Naive thymus-derived CD8-positive, alpha-beta T cell (primary cell): ENCODE measurements at regions not wholly inside any gene's neighbourhood (a gene's known extent, or its start where the extent isn't known, plus 50 kb on each side); places are given as distances from the start of the nearest gene placed in this dataset.
A peak's percentile ranks its signal among the peaks of the same experiment; 100 is the strongest.

Experiments used
- ATAC-seq, 2 donors: fragments of 150-1000 bp; cut with Tn5 transposase in 1 of 2; sonication (Bioruptor Pico), chemical (Tn5 transposase) in 1 of 2; 1 replicate in 1 of 2; 2 replicates in 1 of 2; pipeline ENCODE4 v1.10.0; 2021; ENCODE audit warnings: mild to moderate bottlenecking in 2 of 2, moderate library complexity in 2 of 2
- POLR2A ChIA-PET: fragments of 350-600 bp; sonication (Branson Sonifier 250); formaldehyde crosslinking; loops from one replicate; lab custom pipeline; 2021; ENCODE audit warnings: antibody characterized with exemption; lab: Charles Lee
- DNase-seq, 10 donors: peaks; one replicate each; pipeline versions ENCODE4 v3.0.0 to v3.0.0-alpha.2; 2020 to 2022
- H3K27ac Mint-ChIP-seq, 10 donors: one replicate each; pipeline ENCODE4 v1.8.0; 2020 to 2022; ENCODE audit warnings: mild to moderate bottlenecking in 10 of 10, mixed read lengths in 10 of 10, moderate library complexity in 4 of 10, inconsistent platforms in 1 of 10
- H3K27me3 Mint-ChIP-seq, 5 donors: one replicate each; pipeline ENCODE4 v1.8.0; 2021 to 2022; ENCODE audit warnings: mixed read lengths in 5 of 5
- H3K36me3 Mint-ChIP-seq, 3 donors: one replicate each; pipeline ENCODE4 v1.8.0; 2020 to 2022; ENCODE audit warnings: mixed read lengths in 3 of 3, mild to moderate bottlenecking in 2 of 3, inconsistent platforms in 1 of 3
- H3K4me1 Mint-ChIP-seq, 4 donors: one replicate each; pipeline ENCODE4 v1.8.0; 2021 to 2022; ENCODE audit warnings: mixed read lengths in 4 of 4
- H3K4me3 Mint-ChIP-seq, 10 donors: one replicate each; pipeline ENCODE4 v1.8.0; 2020 to 2022; ENCODE audit warnings: mild to moderate bottlenecking in 10 of 10, mixed read lengths in 10 of 10, moderate library complexity in 6 of 10, inconsistent platforms in 1 of 10
- H3K9me3 Mint-ChIP-seq, 9 donors: one replicate each; pipeline ENCODE4 v1.8.0; 2020 to 2022; ENCODE audit warnings: mixed read lengths in 9 of 9, mild to moderate bottlenecking in 3 of 9, inconsistent platforms in 1 of 9, moderate library complexity in 1 of 9

DNA sequence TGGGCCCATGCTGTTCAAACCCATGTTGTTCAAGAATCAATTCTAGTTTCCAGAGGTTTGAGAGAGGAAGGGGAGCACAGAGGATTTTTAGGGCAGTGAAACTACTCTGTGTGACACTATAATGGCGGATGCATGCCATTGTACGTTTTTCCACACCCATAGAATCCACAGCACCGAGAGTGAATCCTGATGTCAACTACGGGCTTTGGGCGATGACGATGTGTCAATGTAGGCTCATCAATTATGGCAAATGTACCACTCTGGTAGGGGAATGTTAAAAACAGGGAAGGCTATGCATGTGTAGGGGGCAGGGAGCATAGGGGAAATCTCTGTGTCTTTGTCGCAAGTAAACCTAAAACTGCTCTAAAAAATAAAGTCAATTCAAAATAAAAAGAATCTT lies 70.7 kb upstream of the UBAC2 start:
- no peak overlapping the region for H3K27ac Mint-ChIP-seq
- no peaks in the 10 kb centered on the region for H3K9me3 Mint-ChIP-seq
- POLR2A ChIA-PET = no interaction called here
- no peak for DNase-seq
- peaks cover 0 to 3% (median 0%) of the 10 kb centered on the region in 5 donors for H3K27me3 Mint-ChIP-seq
- ATAC-seq = no peak
- H3K36me3 Mint-ChIP-seq = no peaks in the 10 kb centered on the region
- H3K4me3 Mint-ChIP-seq = no peak overlapping the region
- H3K4me1 Mint-ChIP-seq = peaks cover 0 to 5% (median 2%) of the 10 kb centered on the region in 4 donors

DNA sequence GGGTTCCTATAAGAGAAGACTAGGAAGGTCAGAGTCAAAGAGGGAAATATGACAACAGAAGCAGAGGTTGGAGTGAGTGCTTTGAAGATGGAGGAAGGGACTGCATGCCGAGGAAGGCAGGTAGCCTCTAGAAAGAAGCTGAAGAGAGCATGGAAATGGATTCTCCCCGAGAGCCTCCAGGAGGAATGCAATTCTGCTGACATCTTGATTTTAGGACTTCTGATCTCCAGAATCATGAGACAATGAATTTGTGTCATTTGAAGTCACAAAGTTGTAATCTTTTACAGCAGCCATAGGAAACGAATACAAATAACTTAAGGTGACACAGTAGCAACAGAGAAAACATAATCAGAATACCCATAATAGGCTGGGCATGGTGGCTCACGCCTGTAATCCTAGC lies 69.2 kb upstream of the UBAC2 start:
- no peaks in the 10 kb centered on the region for H3K36me3 Mint-ChIP-seq
- POLR2A ChIA-PET = no interaction called here
- ATAC-seq (no peak), DNase-seq (no peak)
- peaks cover 0 to 3% (median 0%) of the 10 kb centered on the region in 5 donors for H3K27me3 Mint-ChIP-seq
- no peak overlapping the region for H3K4me3 Mint-ChIP-seq
- H3K4me1 Mint-ChIP-seq = peaks cover 0 to 1% (median 0%) of the 10 kb centered on the region in 4 donors
- H3K27ac Mint-ChIP-seq = no peak overlapping the region
- H3K9me3 Mint-ChIP-seq = no peaks in the 10 kb centered on the region

DNA sequence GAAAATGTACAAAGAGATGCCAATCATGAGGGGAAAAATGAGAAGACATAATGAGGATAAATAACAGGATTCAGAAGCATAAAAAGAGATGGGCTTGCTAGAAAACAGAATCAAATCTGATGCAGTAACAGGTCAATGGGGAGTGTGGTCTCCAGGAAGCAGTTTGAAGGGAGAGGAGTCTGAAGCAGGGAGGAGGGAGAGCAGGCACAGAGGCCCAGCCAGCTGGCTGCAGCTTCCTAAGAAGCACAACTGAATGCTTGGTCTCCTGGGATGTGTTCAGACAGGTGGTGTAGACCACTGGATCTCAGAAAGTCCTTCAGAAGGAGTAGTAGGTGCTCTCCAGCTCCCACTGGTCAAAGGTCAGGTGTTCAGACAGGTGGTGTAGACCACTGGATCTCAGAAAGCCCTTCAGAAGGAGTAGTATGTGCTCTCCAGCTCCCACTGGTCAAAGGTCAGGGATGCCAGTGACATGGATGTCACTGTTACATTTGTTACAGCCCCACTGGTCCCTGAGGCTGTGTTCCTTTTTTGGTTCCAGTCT lies 68.3 kb upstream of the UBAC2 start:
- peaks cover 0 to 1% (median 0%) of the 10 kb centered on the region in 4 donors for H3K4me1 Mint-ChIP-seq
- H3K36me3 Mint-ChIP-seq = no peaks in the 10 kb centered on the region
- H3K27me3 Mint-ChIP-seq = peaks cover 0 to 3% (median 0%) of the 10 kb centered on the region in 5 donors
- no peak for DNase-seq
- H3K9me3 Mint-ChIP-seq = no peaks in the 10 kb centered on the region
- H3K27ac Mint-ChIP-seq = no peak overlapping the region
- POLR2A ChIA-PET = no interaction called here
- no peak overlapping the region for H3K4me3 Mint-ChIP-seq
- ATAC-seq = no peak

DNA sequence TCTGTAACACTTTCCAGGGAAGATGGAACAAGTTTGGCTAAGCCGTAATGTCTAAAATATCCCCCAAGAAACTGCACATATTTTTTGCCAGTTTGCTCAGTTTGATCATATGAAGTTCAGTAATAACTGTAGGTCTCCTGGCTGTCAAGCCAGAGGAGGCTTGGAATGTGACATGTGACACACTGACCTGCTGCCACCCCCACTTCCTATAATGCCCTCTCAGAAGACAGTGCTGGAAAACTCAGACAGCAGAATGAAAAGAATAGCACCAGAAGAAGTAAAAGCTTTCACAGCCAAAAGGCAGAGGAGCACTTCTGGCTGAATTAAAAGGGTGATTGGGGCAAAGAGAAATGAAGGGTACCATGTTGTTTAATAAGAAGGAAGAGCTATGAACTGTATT lies 67.4 kb upstream of the UBAC2 start:
- Mint-ChIP-seq H3K36me3 (no peaks in the 10 kb centered on the region), H3K4me3 (no peak overlapping the region), H3K27ac (no peak overlapping the region), H3K4me1 (peaks cover 0 to 1% (median 0%) of the 10 kb centered on the region in 4 donors), H3K9me3 (no peaks in the 10 kb centered on the region), H3K27me3 (peaks cover 0 to 3% (median 0%) of the 10 kb centered on the region in 5 donors)
- POLR2A ChIA-PET = no interaction called here
- no peak for ATAC-seq
- no peak for DNase-seq

DNA sequence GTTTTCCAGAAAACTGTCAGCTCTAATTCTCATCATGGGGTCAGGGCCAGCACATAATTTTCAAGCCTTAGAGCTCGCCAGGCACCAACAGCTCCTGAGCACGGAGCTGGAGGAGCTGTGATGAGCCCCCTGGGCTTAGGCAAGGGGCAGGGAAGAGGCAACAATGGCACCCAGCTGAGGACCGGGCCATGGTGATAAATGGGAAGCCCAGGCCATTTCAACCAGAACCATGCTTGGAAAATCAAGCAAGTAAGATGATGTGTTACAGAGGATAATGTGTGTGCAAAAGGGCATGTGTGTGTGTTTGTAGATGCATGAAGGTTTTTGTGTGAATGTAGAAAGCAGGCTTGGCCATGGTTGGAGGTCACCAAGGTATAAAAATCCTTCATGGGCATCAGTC lies 66.8 kb upstream of the UBAC2 start:
- Mint-ChIP-seq H3K36me3 (no peaks in the 10 kb centered on the region), H3K4me1 (peaks cover 0 to 1% (median 0%) of the 10 kb centered on the region in 4 donors), H3K9me3 (no peaks in the 10 kb centered on the region), H3K27ac (peak overlapping the region in 1 of 10 donors; percentile 51), H3K27me3 (peaks cover 0 to 3% (median 0%) of the 10 kb centered on the region in 5 donors), H3K4me3 (no peak overlapping the region)
- ATAC-seq = no peak
- POLR2A ChIA-PET = no interaction called here
- no peak for DNase-seq

DNA sequence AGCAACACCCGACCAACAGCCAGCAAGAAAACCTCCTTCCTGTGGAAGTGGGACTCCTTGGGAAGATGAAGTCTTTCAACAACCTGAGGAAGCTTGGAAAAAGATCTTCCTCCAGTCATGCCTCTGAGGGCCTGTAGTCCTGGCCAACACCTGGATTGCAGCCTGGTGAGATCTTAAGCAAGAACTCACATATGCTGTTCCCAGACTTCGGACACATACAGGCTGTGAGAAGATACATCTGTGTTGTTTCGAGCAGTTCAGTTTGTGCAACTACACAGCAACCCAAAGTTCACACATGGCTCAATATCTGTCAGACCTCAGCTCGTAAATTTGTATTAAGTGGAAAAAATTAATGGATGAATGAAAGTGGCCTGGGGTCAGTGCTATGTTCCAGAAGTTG lies 65.1 kb upstream of the UBAC2 start:
- Mint-ChIP-seq H3K27me3 (peaks cover 0 to 8% (median 0%) of the 10 kb centered on the region in 5 donors), H3K9me3 (no peaks in the 10 kb centered on the region), H3K4me1 (peaks cover 0 to 1% (median 0%) of the 10 kb centered on the region in 4 donors), H3K27ac (no peak overlapping the region), H3K4me3 (no peak overlapping the region), H3K36me3 (no peaks in the 10 kb centered on the region)
- POLR2A ChIA-PET = no interaction called here
- DNase-seq = no peak
- no peak for ATAC-seq

DNA sequence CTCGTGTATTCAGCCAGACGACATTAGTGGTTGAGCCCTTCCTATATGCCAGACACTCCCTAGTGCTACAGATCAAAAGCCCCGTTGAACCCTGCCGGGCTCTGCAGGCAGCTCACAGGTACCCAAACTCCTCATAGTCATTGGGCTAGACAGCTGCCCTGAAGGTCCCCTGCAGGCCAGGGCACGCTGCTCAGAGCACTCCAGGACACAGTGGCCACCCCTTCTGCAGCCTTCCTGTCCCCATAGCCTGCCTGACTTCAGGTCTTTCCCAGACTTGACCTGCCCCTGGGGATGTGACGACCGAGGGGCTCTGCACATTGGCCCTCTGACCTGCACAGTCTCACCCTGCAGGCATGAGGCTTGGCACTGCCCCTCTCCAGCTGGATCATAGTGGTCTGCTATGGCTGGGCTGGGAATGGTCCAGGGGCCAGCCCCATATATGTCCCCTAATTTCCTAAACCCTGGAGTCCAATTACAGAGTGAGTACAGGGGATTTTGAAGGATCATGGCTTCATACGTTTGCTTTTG lies 64.2 kb upstream of the UBAC2 start:
- peaks cover 0 to 1% (median 0%) of the 10 kb centered on the region in 4 donors for H3K4me1 Mint-ChIP-seq

DNA sequence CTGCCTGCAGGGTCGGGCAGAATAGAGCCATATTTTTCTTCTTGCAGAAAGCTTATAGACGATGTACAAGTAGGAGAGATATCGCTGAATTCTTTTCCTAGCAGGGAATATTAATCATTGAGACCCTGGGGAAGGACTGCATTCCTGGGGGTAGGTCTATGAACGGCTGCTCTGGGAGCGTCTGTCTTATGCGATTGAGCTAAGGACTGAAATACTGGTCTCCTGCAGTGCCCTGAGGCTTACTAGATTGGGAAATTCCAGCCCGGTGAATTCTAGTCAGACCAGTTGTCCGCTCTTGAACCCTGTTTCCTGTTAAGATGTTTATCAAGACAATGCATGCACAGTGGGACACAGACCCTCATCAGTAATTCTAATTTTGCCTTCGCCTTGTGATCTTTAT lies 59.8 kb upstream of the UBAC2 start:
- no peak for DNase-seq
- H3K4me3 Mint-ChIP-seq = no peak overlapping the region
- H3K27ac Mint-ChIP-seq = no peak overlapping the region
- no peak for ATAC-seq
- H3K27me3 Mint-ChIP-seq = peaks cover 0 to 21% (median 0%) of the 10 kb centered on the region in 5 donors
- peaks cover 0 to 5% (median 0%) of the 10 kb centered on the region in 9 donors for H3K9me3 Mint-ChIP-seq
- POLR2A ChIA-PET = no interaction called here
- no peaks in the 10 kb centered on the region for H3K36me3 Mint-ChIP-seq
- H3K4me1 Mint-ChIP-seq = no peaks in the 10 kb centered on the region

More for the DNA sequence above, 64.2 kb upstream of the UBAC2 start:
- H3K27me3 Mint-ChIP-seq = peaks cover 0 to 12% (median 0%) of the 10 kb centered on the region in 5 donors
- no peak overlapping the region for H3K4me3 Mint-ChIP-seq
- DNase-seq (no peak), ATAC-seq (no peak)
- peak overlapping the region in 1 of 10 donors; percentile 21 for H3K27ac Mint-ChIP-seq
- H3K36me3 Mint-ChIP-seq = no peaks in the 10 kb centered on the region
- POLR2A ChIA-PET = no interaction called here
- H3K9me3 Mint-ChIP-seq = peaks cover 0 to 3% (median 0%) of the 10 kb centered on the region in 9 donors

DNA sequence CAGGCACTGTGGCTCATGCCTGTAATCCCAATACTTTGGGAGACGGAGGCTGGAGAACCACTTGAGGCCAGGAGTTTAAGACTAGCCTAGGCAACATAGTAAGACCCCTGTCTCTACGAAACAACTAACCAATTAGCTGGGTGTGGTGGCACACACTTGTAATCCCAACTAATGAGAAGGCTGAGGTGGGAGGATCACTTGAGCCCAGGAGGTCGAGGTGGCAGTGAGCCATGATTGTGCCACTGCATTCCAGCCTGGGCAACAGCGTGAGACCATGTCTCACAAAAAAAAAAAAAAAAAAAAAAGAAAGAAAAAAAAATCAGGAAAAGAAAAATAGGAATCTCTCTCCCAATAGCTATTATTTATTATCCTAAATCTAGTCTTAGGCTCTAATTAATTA lies 56.8 kb upstream of the UBAC2 start:
- no peak overlapping the region for H3K27ac Mint-ChIP-seq
- ATAC-seq (no peak), DNase-seq (no peak)
- no peaks in the 10 kb centered on the region for H3K4me1 Mint-ChIP-seq
- no peaks in the 10 kb centered on the region for H3K36me3 Mint-ChIP-seq
- peaks cover 0 to 5% (median 0%) of the 10 kb centered on the region in 9 donors for H3K9me3 Mint-ChIP-seq
- peaks cover 0 to 21% (median 0%) of the 10 kb centered on the region in 5 donors for H3K27me3 Mint-ChIP-seq
- POLR2A ChIA-PET = no interaction called here
- no peak overlapping the region for H3K4me3 Mint-ChIP-seq

DNA sequence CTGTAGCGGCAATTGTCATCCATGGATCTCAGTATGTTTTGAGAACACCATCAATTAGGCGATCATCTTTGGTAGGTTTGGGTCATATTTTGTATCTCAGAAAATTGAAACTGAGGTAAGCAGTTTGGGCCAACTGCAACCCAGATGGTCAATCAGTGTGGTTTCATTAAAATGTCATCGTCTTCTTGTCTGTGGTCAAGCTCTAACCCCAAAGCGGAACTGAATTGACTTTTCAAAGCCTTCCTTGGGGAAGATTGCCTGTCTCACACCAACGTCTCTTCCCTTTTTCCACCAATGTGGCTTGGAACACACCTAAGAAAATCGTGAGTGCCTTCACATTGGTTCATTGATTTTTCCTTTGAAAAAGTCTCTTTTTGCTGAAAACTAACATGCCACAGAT lies 56.3 kb upstream of the UBAC2 start:
- no peaks in the 10 kb centered on the region for H3K36me3 Mint-ChIP-seq
- POLR2A ChIA-PET = no interaction called here
- no peak overlapping the region for H3K4me3 Mint-ChIP-seq
- H3K9me3 Mint-ChIP-seq = peaks cover 0 to 5% (median 0%) of the 10 kb centered on the region in 9 donors
- no peaks in the 10 kb centered on the region for H3K4me1 Mint-ChIP-seq
- ATAC-seq (no peak), DNase-seq (no peak)
- H3K27me3 Mint-ChIP-seq = peaks cover 0 to 24% (median 0%) of the 10 kb centered on the region in 5 donors
- no peak overlapping the region for H3K27ac Mint-ChIP-seq

DNA sequence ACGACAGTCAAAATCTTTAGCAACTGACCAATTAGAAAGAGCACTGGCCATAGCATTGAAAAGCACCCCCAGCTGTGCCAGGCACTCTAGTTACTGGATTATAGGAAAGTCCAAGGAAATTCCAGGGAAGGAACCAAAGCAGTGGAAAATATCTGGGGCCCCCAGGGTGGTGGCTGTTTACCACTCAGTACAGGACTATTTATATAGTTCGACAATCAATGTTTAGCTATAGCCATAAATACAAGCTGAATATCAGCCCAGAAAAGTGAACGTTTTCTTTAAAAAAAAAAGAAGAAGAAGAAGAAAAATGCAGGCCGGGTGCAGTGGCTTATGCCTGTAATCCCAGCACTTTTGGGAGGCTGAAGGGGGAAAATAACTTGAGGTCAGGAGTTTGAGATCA lies 55.2 kb upstream of the UBAC2 start:
- H3K36me3 Mint-ChIP-seq = no peaks in the 10 kb centered on the region
- no peak overlapping the region for H3K4me3 Mint-ChIP-seq
- no peaks in the 10 kb centered on the region for H3K4me1 Mint-ChIP-seq
- peaks cover 0 to 23% (median 0%) of the 10 kb centered on the region in 5 donors for H3K27me3 Mint-ChIP-seq
- ATAC-seq (no peak), DNase-seq (no peak)
- no peak overlapping the region for H3K27ac Mint-ChIP-seq
- POLR2A ChIA-PET = interaction anchor here (0.6 kb wide), 1 partner anchor 289 kb away, joined by 3 read pairs; no protein-coding TSS in a partner anchor
- peaks cover 0 to 5% (median 0%) of the 10 kb centered on the region in 9 donors for H3K9me3 Mint-ChIP-seq

DNA sequence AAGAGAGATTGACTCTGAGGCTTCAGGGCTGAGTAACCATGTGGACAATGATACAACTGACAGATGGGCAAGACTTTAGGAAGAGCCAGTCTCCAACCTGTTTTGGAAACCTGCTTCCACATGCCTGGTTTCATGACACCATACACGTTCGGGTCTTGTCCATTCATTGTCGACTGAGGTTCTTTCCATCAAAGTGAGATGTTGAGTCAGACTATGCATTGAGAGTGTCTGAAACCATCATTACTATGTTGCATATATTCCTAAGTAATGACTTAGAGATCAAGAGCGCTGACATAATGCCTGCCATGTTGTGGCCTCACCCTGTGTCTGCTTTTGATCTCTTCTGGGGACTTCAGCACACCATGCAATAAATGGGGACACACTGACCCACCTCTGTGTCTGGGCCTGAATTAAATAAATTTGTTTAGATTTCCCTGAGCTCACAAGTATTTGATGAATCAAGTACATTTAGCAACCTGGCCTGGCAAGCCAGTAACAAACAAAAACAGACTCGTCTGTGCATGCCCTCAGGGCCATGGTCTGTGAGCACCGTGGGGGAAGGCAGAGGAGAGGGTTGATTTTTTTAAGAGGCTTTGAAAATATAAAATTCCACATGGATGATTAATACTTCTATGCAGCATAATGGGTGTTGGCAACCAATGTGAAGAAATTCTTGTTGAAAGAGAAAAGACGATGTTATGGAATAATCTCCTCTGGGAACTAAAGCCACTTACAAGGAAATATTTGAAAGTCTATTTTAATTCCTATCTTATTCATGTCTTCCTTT lies 49.9 kb upstream of the UBAC2 start:
- H3K4me1 Mint-ChIP-seq = no peaks in the 10 kb centered on the region
- peaks cover 0 to 7% (median 0%) of the 10 kb centered on the region in 5 donors for H3K27me3 Mint-ChIP-seq
- ATAC-seq = no peak
- H3K36me3 Mint-ChIP-seq = no peaks in the 10 kb centered on the region
- no peaks in the 10 kb centered on the region for H3K9me3 Mint-ChIP-seq
- no peak overlapping the region for H3K27ac Mint-ChIP-seq
- no peak for DNase-seq
- POLR2A ChIA-PET = no interaction called here
- H3K4me3 Mint-ChIP-seq = no peak overlapping the region
